VCaP (cell line): ENCODE measurements at regions not wholly inside any gene's neighbourhood (a gene's known extent, or its start where the extent isn't known, plus 50 kb on each side); places are given as distances from the start of the nearest gene placed in this dataset.

Experiments
- H3K27ac ChIP-seq: fragments of 450-650 bp; 2 replicates; pipeline ENCODE4 v1.5.1; 2017
- TF ChIP-seq, protein P1 (sequence below): fragments of 450-650 bp; conservative IDR thresholded peaks from 2 replicates; pipeline ENCODE4 v1.5.1; 2017; ENCODE audit warnings: mild to moderate bottlenecking, moderate library complexity

DNA sequence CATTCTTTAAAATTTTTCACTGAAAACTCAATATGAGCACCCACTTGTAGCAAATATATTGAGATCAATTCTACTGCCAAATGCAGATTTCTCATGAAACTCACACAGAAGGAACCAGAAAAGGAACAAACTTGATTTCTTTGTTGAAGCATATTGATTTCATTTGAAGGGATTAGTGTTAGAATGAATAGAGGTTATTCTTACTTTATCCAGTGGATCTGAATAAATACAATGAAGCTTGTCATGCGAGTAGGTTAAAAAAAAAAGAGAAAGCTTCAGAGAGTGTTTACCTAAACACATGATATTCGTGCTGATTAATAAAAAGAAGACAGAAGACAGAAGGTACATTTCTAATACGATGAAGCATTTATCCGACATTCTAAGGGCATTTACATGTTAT is 226.7 kb upstream of the ZSWIM2 start:
- H3K27ac ChIP-seq: no peak overlapping the region
- TF ChIP-seq, protein P1, sequence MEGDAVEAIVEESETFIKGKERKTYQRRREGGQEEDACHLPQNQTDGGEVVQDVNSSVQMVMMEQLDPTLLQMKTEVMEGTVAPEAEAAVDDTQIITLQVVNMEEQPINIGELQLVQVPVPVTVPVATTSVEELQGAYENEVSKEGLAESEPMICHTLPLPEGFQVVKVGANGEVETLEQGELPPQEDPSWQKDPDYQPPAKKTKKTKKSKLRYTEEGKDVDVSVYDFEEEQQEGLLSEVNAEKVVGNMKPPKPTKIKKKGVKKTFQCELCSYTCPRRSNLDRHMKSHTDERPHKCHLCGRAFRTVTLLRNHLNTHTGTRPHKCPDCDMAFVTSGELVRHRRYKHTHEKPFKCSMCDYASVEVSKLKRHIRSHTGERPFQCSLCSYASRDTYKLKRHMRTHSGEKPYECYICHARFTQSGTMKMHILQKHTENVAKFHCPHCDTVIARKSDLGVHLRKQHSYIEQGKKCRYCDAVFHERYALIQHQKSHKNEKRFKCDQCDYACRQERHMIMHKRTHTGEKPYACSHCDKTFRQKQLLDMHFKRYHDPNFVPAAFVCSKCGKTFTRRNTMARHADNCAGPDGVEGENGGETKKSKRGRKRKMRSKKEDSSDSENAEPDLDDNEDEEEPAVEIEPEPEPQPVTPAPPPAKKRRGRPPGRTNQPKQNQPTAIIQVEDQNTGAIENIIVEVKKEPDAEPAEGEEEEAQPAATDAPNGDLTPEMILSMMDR: no peak

DNA sequence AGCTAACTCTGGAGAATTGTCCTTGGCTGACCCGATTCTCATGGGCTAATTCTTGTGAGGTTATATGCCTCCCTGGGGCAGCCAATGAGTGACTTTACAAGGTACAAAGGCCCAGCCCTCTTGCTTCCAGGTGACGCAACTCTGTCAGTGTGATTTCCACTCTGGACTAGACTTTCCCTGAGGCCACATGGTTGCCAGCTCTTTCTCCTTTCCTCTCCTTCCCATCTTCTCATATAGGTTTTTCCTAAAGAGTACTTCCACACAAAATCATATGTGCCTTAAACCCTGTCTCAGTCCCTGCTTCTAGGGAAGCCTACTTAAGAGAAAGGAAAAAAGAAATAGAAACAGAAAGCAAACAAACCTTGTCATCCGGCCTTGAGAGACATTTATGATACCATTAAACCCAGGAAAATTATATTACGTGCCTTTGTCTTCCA is 226.2 kb upstream of the ZSWIM2 start:
- TF ChIP-seq, protein P1: no peak
- no peak overlapping the region for H3K27ac ChIP-seq

DNA sequence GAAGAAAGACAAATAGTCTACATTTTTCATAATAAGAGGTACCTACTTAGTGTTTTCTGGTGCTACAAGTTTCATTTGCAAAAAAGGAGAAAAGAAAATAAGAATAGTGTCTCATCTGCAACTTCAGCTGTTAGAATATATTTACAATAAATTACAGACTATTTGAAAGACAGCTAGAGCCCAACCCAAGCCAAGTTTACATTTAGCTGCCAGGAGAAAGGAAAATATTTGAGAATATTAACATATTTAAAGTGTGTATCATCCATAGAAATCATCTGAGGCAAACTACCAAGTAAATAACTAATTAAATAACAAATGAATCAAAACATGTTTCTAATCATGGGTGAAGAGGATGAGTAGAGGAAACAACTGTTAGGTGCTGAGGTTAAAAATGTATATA is 209.2 kb upstream of the ZSWIM2 start:
- no peak overlapping the region for H3K27ac ChIP-seq
- TF ChIP-seq, protein P1: no peak

DNA sequence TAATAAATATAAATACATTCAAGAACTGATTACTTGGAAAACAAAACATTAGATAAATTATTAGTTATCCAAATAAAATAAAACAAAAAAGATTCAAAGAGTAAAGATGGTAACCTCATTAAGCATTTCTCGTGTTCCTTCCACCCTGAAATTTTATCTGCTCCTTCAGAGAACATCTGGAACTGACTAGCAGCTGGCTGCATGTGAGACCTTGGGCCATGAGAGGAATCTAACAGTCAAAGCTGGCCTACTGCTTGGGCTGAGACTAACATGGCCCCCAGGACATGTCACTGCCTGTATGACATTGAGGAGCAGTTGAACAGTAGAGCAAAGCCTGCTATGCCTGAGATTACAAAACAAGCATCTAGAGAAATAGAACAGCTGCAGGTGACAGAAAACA is 208.5 kb upstream of the ZSWIM2 start:
- no peak overlapping the region for H3K27ac ChIP-seq
- TF ChIP-seq, protein P1: no peak

GRCh38 chr2:187056416-187057334 is 207.7 kb upstream of the ZSWIM2 start:
- TF ChIP-seq, protein P1: no peak
- no peak overlapping the region for H3K27ac ChIP-seq

- no peak overlapping the region for H3K27ac ChIP-seq
- TF ChIP-seq, protein P1: no peak
Observed at GRCh38 chr2:187055463-187055862, 206.5 kb upstream of the ZSWIM2 start.

GRCh38 chr2:187054501-187055319 is 205.7 kb upstream of the ZSWIM2 start:
- no peak overlapping the region for H3K27ac ChIP-seq
- TF ChIP-seq, protein P1: no peak
